Psoas muscle (tissue), 7 donors: ENCODE measurements at regions not wholly inside any gene's neighbourhood (a gene's known extent, or its start where the extent isn't known, plus 50 kb on each side); places are given as distances from the start of the nearest gene placed in this dataset.

Experiments used
- ATAC-seq, 4 donors: fragments of 200-7000 bp; cut with Tn5 transposase; one replicate each; pipeline ENCODE4 v1.9.1; 2020; ENCODE audit warnings: moderate library complexity in 3 of 4, mild to moderate bottlenecking in 2 of 4
- DNase-seq, 2 donors: peaks; one replicate each; pipeline ENCODE4 v3.0.0-alpha.2; 2020
- H3K27ac ChIP-seq: fragments of 200-600 bp; one replicate; pipeline ENCODE4 v1.8.0; 2022
- H3K27me3 ChIP-seq, 3 donors: fragments of 200-600 bp in 1 of 3; one replicate each; pipeline versions ENCODE4 v1.6.1 to v1.8.0; 2013 to 2022; ENCODE audit warnings: low read length in 2 of 3, mild to moderate bottlenecking in 2 of 3, moderate library complexity in 1 of 3; ENCODE audit not compliant: insufficient read depth in 3 of 3
- H3K36me3 ChIP-seq, 2 donors: fragments of 200-600 bp in 1 of 2; one replicate each; pipeline versions ENCODE4 v1.6.1 to v1.8.0; 2013 to 2022; ENCODE audit warnings: low read depth in 1 of 2, mild to moderate bottlenecking in 1 of 2, moderate library complexity in 1 of 2; ENCODE audit not compliant: insufficient read depth in 1 of 2
- H3K4me1 ChIP-seq: fragments of 200-600 bp; one replicate; pipeline ENCODE4 v1.8.0; 2022
- H3K4me3 ChIP-seq: fragments of 200-600 bp; one replicate; pipeline ENCODE4 v1.8.0; 2022; ENCODE audit warnings: mild to moderate bottlenecking
- H3K9me3 ChIP-seq: fragments of 200-600 bp; one replicate; pipeline ENCODE4 v1.8.0; 2022
- CTCF ChIP-seq: fragments of 200-600 bp; IDR thresholded peaks from one replicate; pipeline ENCODE4 v1.8.0; 2022; ENCODE audit warnings: antibody characterized with exemption
- WGBS, 3 donors: extraction: QIAGEN DNeasy Blood & Tissue Kit; methylation state at CpG; one replicate each; pipeline versions ENCODE4 v1.1.6 to v1.1.7; 2013; 5-methylcytosine and 5-hydroxymethylcytosine counted together
- intact Hi-C, 2 donors: fragments of 100-400 bp; cut with DNase I; formaldehyde crosslinking; loops; one replicate each; pipeline versions ENCODE4 v1.11.0 to v1.14.2; 2022
- donor health status: healthy with polysubstance abuse.
- donor health status: DM: no; HTN: no; CAD: no; lungs with moderate emphysema.
- donor health status: Bipolar disorder and iron deficiency.
- donor health status: healthy.
- donor health status: DM: yes; HTN: yes; CAD: no.
- donor health status: DM: no; HTN: no; CAD: no.
- donor health status: DM: yes; HTN: yes; CAD: no.

- WGBS, 3 donors, result 91 to 93% (median 93%) methylated on average over 3 to 4 of the region's 4 CpGs
- Histone ChIP-seq H3K9me3 (no peaks in the 10 kb centered on the region), H3K27ac (no peak overlapping the region), H3K4me1 (no peaks in the 10 kb centered on the region), H3K4me3 (no peak overlapping the region), H3K27me3 (no peaks in the 10 kb centered on the region), H3K36me3 (no peaks in the 10 kb centered on the region)
- DNase-seq, result no peak
- TF ChIP-seq CTCF, result no peak
- intact Hi-C loops, result no loop called here
- ATAC-seq, result no peak
Measured at GRCh38 chr7:46134385-46134784, 213.3 kb upstream of the IGFBP3 start.

GRCh38 chr7:46133751-46134150 lies 212.7 kb upstream of the IGFBP3 start:
- intact Hi-C loops, result no loop called here
- Histone ChIP-seq H3K9me3 (no peaks in the 10 kb centered on the region), H3K36me3 (no peaks in the 10 kb centered on the region), H3K27ac (no peak overlapping the region), H3K4me3 (no peak overlapping the region), H3K4me1 (no peaks in the 10 kb centered on the region), H3K27me3 (no peaks in the 10 kb centered on the region)
- WGBS, 3 donors, result 23 to 52% (median 34%) methylated on average over 3 of the region's 3 CpGs
- ATAC-seq (no peak), DNase-seq (no peak)
- no peak for TF ChIP-seq CTCF

- TF ChIP-seq CTCF, result no peak
- ATAC-seq (no peak), DNase-seq (no peak)
- Histone ChIP-seq H3K36me3 (no peaks in the 10 kb centered on the region), H3K4me3 (no peak overlapping the region), H3K27ac (no peak overlapping the region), H3K27me3 (no peaks in the 10 kb centered on the region), H3K4me1 (no peaks in the 10 kb centered on the region), H3K9me3 (no peaks in the 10 kb centered on the region)
- intact Hi-C loops, result no loop called here
- 66 to 78% (median 77%) methylated on average over 6 of the region's 6 CpGs for WGBS, 3 donors
Measured at GRCh38 chr7:46133072-46133471, 212.0 kb upstream of the IGFBP3 start.

GRCh38 chr7:46131916-46132795 lies 211.1 kb upstream of the IGFBP3 start:
- intact Hi-C loops, result no loop called here
- H3K9me3 ChIP-seq, result no peaks in the 10 kb centered on the region
- no peak for TF ChIP-seq CTCF
- DNase-seq (no peak), ATAC-seq (no peak)
- H3K4me3 ChIP-seq, result no peak overlapping the region
- H3K27me3 ChIP-seq, result no peaks in the 10 kb centered on the region
- no peak overlapping the region for H3K27ac ChIP-seq
- 70 to 82% (median 76%) methylated on average over 8 of the region's 8 CpGs for WGBS, 3 donors
- H3K4me1 ChIP-seq, result no peaks in the 10 kb centered on the region
- H3K36me3 ChIP-seq, result no peaks in the 10 kb centered on the region

- no peak for TF ChIP-seq CTCF
- ATAC-seq, result no peak
- Histone ChIP-seq H3K27ac (no peak overlapping the region), H3K4me3 (no peak overlapping the region), H3K27me3 (no peaks in the 10 kb centered on the region), H3K36me3 (no peaks in the 10 kb centered on the region), H3K4me1 (no peaks in the 10 kb centered on the region), H3K9me3 (no peaks in the 10 kb centered on the region)
- WGBS, 3 donors, result 95% methylated on average over 4 of the region's 4 CpGs
- DNase-seq, result no peak
- intact Hi-C loops, result no loop called here
Measured at GRCh38 chr7:46129831-46130230, 208.8 kb upstream of the IGFBP3 start.
